ENCODE measurements at regions not wholly inside any gene's neighbourhood (a gene's known extent, or its start where the extent isn't known, plus 50 kb on each side); places are given as distances from the start of the nearest gene placed in this dataset.
"Not testable (repeated sequence)": the region's sequence is repeated elsewhere in the genome, so short reads cannot be mapped to it uniquely, and the experiment has no call there.

GRCh38 chr7:81408728-81409127 lies 361.1 kb downstream of the HGF start:
- DNase-seq (ENCODE audit: extremely low read depth in 1 of 11, low read depth in 9 of 11, low spot score in 4 of 11), result no peak

- no peak for DNase-seq (ENCODE audit: extremely low read depth in 1 of 11, low read depth in 9 of 11, low spot score in 4 of 11)
Measured at GRCh38 chr7:81407094-81407493, 362.8 kb downstream of the HGF start.

GRCh38 chr7:81404669-81405068 lies 365.2 kb downstream of the HGF start:
- DNase-seq (ENCODE audit: extremely low read depth in 1 of 11, low read depth in 9 of 11, low spot score in 4 of 11), result no peak

GRCh38 chr7:81402227-81402626 lies 367.6 kb downstream of the HGF start:
- peak in 5 of 11 donors; percentile 11 to 33 (median 13) for DNase-seq (ENCODE audit: extremely low read depth in 1 of 11, low read depth in 9 of 11, low spot score in 4 of 11)

DNA sequence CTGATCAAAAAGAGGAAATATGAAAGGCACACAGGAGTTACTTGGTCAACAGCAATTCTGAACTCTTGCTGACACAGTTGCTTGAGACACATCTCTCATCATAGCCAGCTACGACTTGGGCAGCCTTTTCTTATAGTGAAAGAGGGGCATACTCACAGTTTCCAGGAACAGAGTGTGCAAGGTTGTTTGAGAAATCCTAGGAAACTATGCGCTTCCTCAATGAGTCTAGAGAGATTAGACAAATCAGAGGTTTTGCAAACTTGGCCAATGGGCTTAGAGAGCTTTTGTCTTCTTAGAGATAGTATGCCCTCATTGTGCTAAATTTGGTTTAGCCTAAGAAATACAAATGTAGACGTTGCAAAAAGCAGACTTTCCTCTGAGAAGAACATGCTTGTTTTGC lies 370.4 kb downstream of the HGF start:
- DNase-seq (ENCODE audit: extremely low read depth in 1 of 11, low read depth in 9 of 11, low spot score in 4 of 11), result no peak

GRCh38 chr7:81394029-81394428 lies 375.8 kb downstream of the HGF start:
- no peak for DNase-seq (ENCODE audit: extremely low read depth in 1 of 11, low read depth in 9 of 11, low spot score in 4 of 11)

GRCh38 chr7:81393018-81393417 lies 376.8 kb downstream of the HGF start:
- DNase-seq (ENCODE audit: extremely low read depth in 1 of 11, low read depth in 9 of 11, low spot score in 4 of 11), result no peak

- DNase-seq (ENCODE audit: extremely low read depth in 1 of 11, low read depth in 9 of 11, low spot score in 4 of 11), result no peak
Measured at GRCh38 chr7:81385370-81385769, 384.5 kb downstream of the HGF start.

DNA sequence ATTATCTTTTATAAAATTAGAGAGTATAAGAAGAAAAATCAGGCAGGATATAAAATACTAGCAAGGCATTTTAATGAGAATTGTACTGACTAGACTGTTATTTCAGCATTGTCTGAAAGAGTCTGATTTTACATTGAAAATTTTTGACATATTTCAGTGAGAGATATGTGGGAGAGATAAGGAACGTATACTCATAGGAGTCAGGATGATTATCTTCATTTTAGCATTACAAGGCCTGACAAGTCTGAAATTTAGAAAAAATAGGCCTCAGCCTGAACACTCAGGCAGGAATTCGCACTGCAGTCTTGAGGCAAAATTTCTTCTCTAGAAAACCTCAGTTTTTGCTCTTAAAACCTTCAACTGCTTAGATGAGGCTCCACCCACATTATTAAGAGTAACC lies 386.0 kb downstream of the HGF start:
- no peak for DNase-seq (ENCODE audit: extremely low read depth in 1 of 11, low read depth in 9 of 11, low spot score in 4 of 11)

- DNase-seq (ENCODE audit: extremely low read depth in 1 of 11, low read depth in 9 of 11, low spot score in 4 of 11), result not testable (repeated sequence)
Measured at GRCh38 chr7:81374641-81375040, 395.2 kb downstream of the HGF start.

DNA sequence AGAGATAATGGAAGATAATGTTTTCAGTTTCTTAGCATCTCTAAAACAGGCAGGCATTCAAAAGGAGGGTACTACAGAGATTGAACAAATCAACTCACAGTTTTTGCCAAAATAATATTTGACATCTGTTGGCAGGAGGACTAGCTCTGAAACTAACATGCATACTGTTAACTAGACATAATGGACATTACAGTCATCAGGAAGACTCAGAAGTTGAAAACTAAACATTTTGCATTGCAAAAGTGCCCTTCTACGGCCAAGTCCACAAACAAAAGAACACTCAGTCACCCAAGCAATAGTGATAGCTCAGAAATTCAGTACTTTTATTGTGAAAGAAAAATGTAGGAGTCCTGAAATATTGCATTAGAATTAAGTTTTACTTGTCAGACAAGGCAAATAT lies 399.0 kb downstream of the HGF start:
- DNase-seq (ENCODE audit: extremely low read depth in 1 of 11, low read depth in 9 of 11, low spot score in 4 of 11), result no peak

- no peak for DNase-seq (ENCODE audit: extremely low read depth in 1 of 11, low read depth in 9 of 11, low spot score in 4 of 11)
Measured at GRCh38 chr7:81367326-81367931, 402.4 kb downstream of the HGF start.

- no peak for DNase-seq (ENCODE audit: extremely low read depth in 1 of 11, low read depth in 9 of 11, low spot score in 4 of 11)
Measured at GRCh38 chr7:81366546-81366945, 403.3 kb downstream of the HGF start.

DNA sequence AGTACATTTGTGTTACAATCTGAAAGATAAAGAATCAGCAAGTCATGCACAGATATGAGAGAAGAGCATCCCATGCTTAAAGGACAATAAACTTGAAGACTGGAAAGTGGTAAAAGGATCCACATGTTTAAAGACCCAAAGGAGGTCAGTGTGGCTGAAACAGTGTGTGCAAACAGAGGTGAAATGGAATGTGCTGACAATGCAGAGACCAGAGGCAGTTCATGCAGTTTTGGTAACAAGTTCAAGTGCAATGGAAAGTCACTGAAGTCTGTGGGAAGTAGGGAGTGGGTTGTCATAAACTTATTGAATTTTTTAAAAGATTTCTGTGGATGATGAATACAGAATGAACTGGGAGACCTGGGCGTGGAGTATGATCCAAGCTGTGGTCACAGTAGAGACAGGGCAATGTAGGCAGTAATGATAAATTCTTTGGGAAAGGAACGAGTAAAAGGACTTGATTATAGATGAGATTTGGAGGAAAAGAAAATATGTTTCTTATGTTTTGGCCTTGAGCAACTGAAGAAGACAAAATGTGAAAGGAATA lies 408.0 kb downstream of the HGF start:
- no peak for DNase-seq (ENCODE audit: extremely low read depth in 1 of 11, low read depth in 9 of 11, low spot score in 4 of 11)

DNA sequence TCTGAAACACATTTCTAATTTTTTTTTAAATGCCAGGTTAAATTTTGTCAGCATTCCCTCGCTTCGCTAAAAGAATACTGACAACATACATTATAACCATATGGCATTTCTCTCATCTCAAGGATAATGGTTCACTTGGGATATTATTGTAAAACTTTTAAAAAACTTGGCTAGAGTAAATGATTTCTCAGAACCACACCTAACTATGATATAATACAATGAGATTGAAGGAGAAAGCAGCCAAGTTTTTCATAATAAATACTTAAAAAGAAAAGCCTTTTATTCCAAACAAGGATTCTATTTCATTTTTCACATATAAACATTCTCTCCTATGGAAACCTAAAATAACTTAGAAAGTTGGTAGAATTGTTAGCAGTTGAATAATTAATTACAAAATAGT lies 413.9 kb downstream of the HGF start:
- DNase-seq (ENCODE audit: extremely low read depth in 1 of 11, low read depth in 9 of 11, low spot score in 4 of 11), result no peak

DNA sequence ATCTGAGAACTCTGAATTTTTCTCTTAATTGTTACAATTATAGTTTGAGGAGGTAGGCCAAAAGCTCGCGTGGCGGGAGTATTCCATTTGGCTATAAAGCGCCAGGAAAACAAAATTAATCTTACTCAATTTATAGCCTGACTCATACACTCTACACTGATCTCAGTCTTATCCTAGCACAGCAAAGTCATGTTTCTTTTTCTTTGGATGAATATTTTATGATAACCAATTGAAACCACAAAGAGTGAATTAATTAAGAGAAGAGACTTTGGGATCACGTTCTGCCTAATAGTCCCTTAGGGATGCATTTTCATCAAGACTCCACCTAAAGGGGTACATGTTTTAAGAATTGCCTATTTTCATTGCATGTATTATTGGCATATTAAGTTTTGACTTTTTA lies 420.8 kb downstream of the HGF start:
- no peak for DNase-seq (ENCODE audit: extremely low read depth in 1 of 11, low read depth in 9 of 11, low spot score in 4 of 11)

DNA sequence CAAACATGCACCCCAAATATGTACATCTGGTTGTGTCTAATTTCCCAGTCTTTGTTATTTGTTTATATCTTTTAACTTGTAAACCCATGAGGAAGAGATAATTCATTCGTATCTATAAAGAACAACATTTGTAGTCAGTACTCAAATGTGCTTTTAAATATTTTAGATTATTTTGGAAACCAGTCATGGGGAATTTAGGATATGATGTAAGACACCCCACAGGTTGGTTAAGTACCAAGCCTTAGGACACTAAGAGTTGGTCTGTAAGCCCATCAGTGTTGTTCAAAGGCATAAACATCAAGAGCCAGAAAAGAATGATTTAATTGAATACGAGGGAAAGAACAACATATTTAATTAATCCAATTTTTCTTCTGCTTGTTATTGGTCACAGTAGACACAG lies 421.1 kb upstream of the SEMA3C start:
- DNase-seq (ENCODE audit: extremely low read depth in 1 of 11, low read depth in 9 of 11, low spot score in 4 of 11), result no peak

GRCh38 chr7:81333536-81333935 lies 414.7 kb upstream of the SEMA3C start:
- DNase-seq (ENCODE audit: extremely low read depth in 1 of 11, low read depth in 9 of 11, low spot score in 4 of 11), result no peak

- DNase-seq (ENCODE audit: extremely low read depth in 1 of 11, low read depth in 9 of 11, low spot score in 4 of 11), result no peak
Measured at GRCh38 chr7:81333004-81333403, 414.2 kb upstream of the SEMA3C start.

- DNase-seq (ENCODE audit: extremely low read depth in 1 of 11, low read depth in 9 of 11, low spot score in 4 of 11), result no peak
Measured at GRCh38 chr7:81331061-81332018, 412.5 kb upstream of the SEMA3C start.
